Kidney (tissue), 13 donors: ENCODE measurements at regions not wholly inside any gene's neighbourhood (a gene's known extent, or its start where the extent isn't known, plus 50 kb on each side); places are given as distances from the start of the nearest gene placed in this dataset.
A peak's percentile ranks its signal among the peaks of the same experiment; 100 is the strongest.

Experiments
- DNase-seq, 5 donors: peaks; one replicate each; pipeline ENCODE4 v3.0.0-alpha.2; 2013 to 2020
- FAIRE-seq: peaks from 2 replicates; lab custom pipeline; 2012; peaks lifted over from hg19 to GRCh38; lab: Jason Lieb, UNC
- H3K27ac ChIP-seq, 2 donors: one replicate each; pipeline ENCODE4 v1.7.0; 2013; ENCODE audit warnings: low read depth in 2 of 2, low read length in 2 of 2, inconsistent platforms in 1 of 2
- H3K27me3 ChIP-seq: one replicate; pipeline ENCODE4 v1.7.1; 2013; ENCODE audit warnings: low read length, inconsistent platforms; ENCODE audit not compliant: control insufficient read depth, insufficient read depth
- H3K36me3 ChIP-seq, 3 donors: one replicate each; pipeline versions ENCODE4 v1.7.0 to v1.7.1; 2013; ENCODE audit warnings: low read length in 3 of 3, control low read depth in 1 of 3, inconsistent platforms in 1 of 3; ENCODE audit not compliant: insufficient read depth in 3 of 3, control insufficient read depth in 2 of 3
- H3K4me1 ChIP-seq, 3 donors: one replicate each; pipeline versions ENCODE4 v1.7.0 to v1.7.1; 2013; ENCODE audit warnings: low read length in 3 of 3, inconsistent platforms in 1 of 3, low read depth in 1 of 3; ENCODE audit not compliant: control insufficient read depth in 2 of 3, insufficient read depth in 2 of 3
- H3K4me3 ChIP-seq, 3 donors: one replicate each; pipeline versions ENCODE4 v1.7.0 to v1.8.1; 2013; ENCODE audit warnings: low read length in 3 of 3, control low read depth in 1 of 3, inconsistent platforms in 1 of 3
- H3K9ac ChIP-seq, 3 donors: one replicate each; pipeline versions ENCODE4 v1.7.0 to v1.7.1; 2013; ENCODE audit warnings: low read length in 3 of 3, control low read depth in 1 of 3, inconsistent platforms in 1 of 3
- H3K9me3 ChIP-seq, 3 donors: one replicate each; pipeline versions ENCODE4 v1.7.0 to v1.7.1; 2013; ENCODE audit warnings: low read length in 3 of 3, control low read depth in 1 of 3, inconsistent platforms in 1 of 3; ENCODE audit not compliant: control insufficient read depth in 2 of 3, insufficient read depth in 1 of 3
- intact Hi-C: fragments of 100-400 bp; cut with DNase I; formaldehyde crosslinking; loops from one replicate; pipeline ENCODE4 v1.11.1; 2022
- TF ChIP-seq, protein P1 (sequence below): IDR thresholded peaks from 3 replicates; pipeline ENCODE4 v1.5.1; 2012; ENCODE audit warnings: mild to moderate bottlenecking, moderate library complexity, borderline replicate concordance; ENCODE audit not compliant: insufficient read depth; ENCODE audit errors: extremely low read depth
- donor health status: control.
- donor health status: control.
- donor health status: control.
- donor health status: control.
- donor health status: control.
- donor health status: DM: yes; HTN: yes; CAD: no.
- donor health status: Normal renal cell carcinoma (clear cell type).

DNA sequence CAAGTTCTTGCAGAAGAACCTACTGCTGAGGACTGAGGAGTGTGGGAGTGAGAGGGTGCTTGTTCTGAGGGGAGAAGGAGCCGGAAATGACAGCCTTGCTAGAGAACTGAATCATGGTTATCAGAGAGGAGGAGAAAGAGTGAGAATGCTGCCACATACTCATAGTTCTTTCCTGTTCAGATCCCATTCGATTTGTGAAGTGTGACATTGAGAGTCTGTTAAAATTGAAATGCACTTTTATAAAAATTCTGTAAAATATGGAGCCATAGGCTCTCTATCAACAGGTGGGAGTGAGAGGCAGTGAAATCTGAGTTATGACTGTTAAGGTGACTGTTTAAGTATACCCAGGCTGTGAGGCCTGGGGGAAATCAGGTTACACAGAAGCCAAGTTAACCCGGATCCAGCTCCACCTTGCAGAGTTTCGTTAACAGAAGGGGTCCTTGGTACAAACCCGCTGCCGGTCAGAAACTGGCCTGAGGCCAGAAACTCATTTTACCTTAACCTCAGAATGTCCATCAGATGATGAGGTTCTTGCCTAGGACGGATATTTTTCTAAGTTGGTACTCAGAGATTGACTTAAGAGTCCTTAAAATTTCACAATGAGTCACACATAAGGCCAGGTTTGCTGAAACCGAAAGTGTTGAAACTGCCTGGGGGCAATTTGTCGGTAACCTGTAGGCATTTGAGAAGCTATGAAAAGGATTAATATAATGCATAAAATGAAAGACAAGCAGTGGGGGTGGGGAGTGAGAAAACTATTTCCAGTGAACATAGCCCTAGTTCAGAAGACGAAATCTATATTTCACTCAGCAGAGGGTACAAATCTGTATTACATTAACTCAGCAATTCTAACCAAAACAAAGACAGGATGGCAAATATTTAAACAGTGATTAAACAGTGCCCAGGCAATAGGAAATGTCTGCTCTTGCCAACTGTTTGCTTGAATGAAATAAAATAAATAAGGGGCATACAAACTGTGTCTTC lies 350.5 kb downstream of the KCNRG start:
- H3K9me3 ChIP-seq, result no peaks in the 10 kb centered on the region
- peak; percentile 42 for FAIRE-seq
- peaks cover 0 to 5% (median 4%) of the 10 kb centered on the region in 3 donors for H3K4me1 ChIP-seq
- peak overlapping the region in 1 of 3 donors; percentile 36 for H3K9ac ChIP-seq
- H3K36me3 ChIP-seq, result no peaks in the 10 kb centered on the region
- TF ChIP-seq, protein P1, sequence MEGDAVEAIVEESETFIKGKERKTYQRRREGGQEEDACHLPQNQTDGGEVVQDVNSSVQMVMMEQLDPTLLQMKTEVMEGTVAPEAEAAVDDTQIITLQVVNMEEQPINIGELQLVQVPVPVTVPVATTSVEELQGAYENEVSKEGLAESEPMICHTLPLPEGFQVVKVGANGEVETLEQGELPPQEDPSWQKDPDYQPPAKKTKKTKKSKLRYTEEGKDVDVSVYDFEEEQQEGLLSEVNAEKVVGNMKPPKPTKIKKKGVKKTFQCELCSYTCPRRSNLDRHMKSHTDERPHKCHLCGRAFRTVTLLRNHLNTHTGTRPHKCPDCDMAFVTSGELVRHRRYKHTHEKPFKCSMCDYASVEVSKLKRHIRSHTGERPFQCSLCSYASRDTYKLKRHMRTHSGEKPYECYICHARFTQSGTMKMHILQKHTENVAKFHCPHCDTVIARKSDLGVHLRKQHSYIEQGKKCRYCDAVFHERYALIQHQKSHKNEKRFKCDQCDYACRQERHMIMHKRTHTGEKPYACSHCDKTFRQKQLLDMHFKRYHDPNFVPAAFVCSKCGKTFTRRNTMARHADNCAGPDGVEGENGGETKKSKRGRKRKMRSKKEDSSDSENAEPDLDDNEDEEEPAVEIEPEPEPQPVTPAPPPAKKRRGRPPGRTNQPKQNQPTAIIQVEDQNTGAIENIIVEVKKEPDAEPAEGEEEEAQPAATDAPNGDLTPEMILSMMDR, result no peak
- intact Hi-C loops, result no loop called here
- H3K4me3 ChIP-seq, result peak overlapping the region in 2 of 3 donors; percentile 48 to 59
- H3K27me3 ChIP-seq, result no peaks in the 10 kb centered on the region
- peak overlapping the region; percentile 46 to 66 for H3K27ac ChIP-seq
- peak in 2 of 5 donors; percentile 58 to 60 for DNase-seq

DNA sequence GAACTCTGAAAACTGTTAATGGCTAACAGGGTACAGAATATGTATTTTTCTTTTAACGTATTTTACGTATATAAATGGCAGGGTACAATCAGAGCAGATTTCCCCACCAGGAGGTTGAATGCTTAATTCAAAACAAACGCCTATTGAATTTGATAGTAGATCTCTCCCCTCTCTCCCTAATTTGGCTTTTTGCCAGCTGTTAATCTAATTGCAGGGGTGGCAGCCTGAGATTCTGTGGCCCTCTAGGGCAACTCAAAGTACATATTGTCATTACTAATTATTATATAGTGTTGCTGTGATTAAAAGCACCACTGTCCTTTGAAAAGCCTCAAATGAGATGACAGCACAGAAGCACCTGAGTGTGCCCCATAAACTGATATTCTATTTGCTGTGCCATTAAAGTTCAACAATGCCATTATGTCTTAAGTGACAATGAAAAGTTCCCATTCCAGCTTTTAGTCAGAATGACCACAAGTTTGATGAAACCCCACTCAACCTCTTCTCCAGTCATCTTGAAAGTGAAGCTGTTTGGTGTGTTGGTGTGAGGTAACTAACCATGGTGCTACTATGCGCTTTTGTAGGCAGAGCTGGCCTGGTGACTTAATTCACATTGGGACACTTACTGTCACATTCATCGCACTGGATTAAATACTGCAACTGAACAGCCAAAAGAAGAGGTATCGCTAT lies 351.4 kb downstream of the KCNRG start:
- Histone ChIP-seq H3K27ac (peak overlapping the region in 1 of 2 donors; percentile 46), H3K9ac (peak overlapping the region in 1 of 3 donors; percentile 36), H3K4me1 (peaks cover 0 to 5% (median 4%) of the 10 kb centered on the region in 3 donors), H3K27me3 (no peaks in the 10 kb centered on the region), H3K4me3 (peak overlapping the region in 2 of 3 donors; percentile 48 to 59), H3K36me3 (no peaks in the 10 kb centered on the region), H3K9me3 (no peaks in the 10 kb centered on the region)
- FAIRE-seq (no peak), DNase-seq (no peak)
- intact Hi-C loops, result no loop called here
- TF ChIP-seq, protein P1, result no peak

DNA sequence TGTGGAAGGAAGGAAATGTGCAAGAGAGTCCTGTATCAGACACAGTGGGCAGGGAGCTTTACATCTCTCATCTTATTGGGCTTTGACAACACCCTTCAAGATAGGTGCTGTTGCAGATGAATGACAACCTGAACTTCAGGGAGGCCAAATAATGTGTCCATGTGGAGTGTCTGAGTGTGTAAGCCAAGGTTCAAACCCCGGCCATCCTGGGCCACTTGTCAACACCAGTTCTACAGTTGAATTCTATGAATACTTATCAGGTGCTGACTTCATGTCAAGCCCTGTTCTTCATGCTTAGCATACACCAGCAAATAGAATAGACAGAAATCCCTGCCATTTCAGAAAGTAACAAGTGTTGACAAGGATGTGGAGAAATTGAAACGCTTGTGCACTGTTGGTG lies 354.4 kb downstream of the KCNRG start:
- DNase-seq (no peak), FAIRE-seq (no peak)
- no peak overlapping the region for H3K4me3 ChIP-seq
- H3K27me3 ChIP-seq, result no peaks in the 10 kb centered on the region
- H3K9me3 ChIP-seq, result no peaks in the 10 kb centered on the region
- no peaks in the 10 kb centered on the region for H3K36me3 ChIP-seq
- peaks cover 0 to 5% (median 4%) of the 10 kb centered on the region in 3 donors for H3K4me1 ChIP-seq
- intact Hi-C loops, result no loop called here
- H3K9ac ChIP-seq, result no peak overlapping the region
- TF ChIP-seq, protein P1, result no peak
- H3K27ac ChIP-seq, result no peak overlapping the region
